Glutamatergic neuron (in vitro differentiated cells): ENCODE measurements at regions not wholly inside any gene's neighbourhood (a gene's known extent, or its start where the extent isn't known, plus 50 kb on each side); places are given as distances from the start of the nearest gene placed in this dataset.

Experiments used
- DNase-seq: peaks from one replicate; pipeline ENCODE4 v3.0.0; 2022
- H3K27ac Mint-ChIP-seq: one replicate; pipeline ENCODE4 v1.8.0; 2020; ENCODE audit warnings: mild to moderate bottlenecking, mixed read lengths, inconsistent platforms; ENCODE audit not compliant: unreplicated experiment
- H3K27me3 Mint-ChIP-seq: one replicate; pipeline ENCODE4 v1.8.0; 2020; ENCODE audit warnings: mild to moderate bottlenecking, moderate library complexity, mixed read lengths, inconsistent platforms; ENCODE audit not compliant: unreplicated experiment
- H3K36me3 Mint-ChIP-seq: one replicate; pipeline ENCODE4 v1.8.0; 2020; ENCODE audit warnings: mild to moderate bottlenecking, mixed read lengths, inconsistent platforms; ENCODE audit not compliant: unreplicated experiment
- H3K4me1 Mint-ChIP-seq: one replicate; pipeline ENCODE4 v1.8.0; 2020; ENCODE audit warnings: mild to moderate bottlenecking, low read depth, mixed read lengths, inconsistent platforms; ENCODE audit not compliant: unreplicated experiment
- H3K4me3 Mint-ChIP-seq: one replicate; pipeline ENCODE4 v1.8.0; 2020; ENCODE audit warnings: mild to moderate bottlenecking, mixed read lengths, inconsistent platforms; ENCODE audit not compliant: unreplicated experiment
- H3K9me3 Mint-ChIP-seq: one replicate; pipeline ENCODE4 v1.8.0; 2020; ENCODE audit warnings: mild to moderate bottlenecking, moderate library complexity, mixed read lengths, inconsistent platforms; ENCODE audit not compliant: unreplicated experiment
- CTCF ChIP-seq: fragments of 200-600 bp; sonication (generic); IDR thresholded peaks from one replicate; pipeline ENCODE4 v1.5.0; 2021; ENCODE audit not compliant: partially characterized antibody, unreplicated experiment

DNA sequence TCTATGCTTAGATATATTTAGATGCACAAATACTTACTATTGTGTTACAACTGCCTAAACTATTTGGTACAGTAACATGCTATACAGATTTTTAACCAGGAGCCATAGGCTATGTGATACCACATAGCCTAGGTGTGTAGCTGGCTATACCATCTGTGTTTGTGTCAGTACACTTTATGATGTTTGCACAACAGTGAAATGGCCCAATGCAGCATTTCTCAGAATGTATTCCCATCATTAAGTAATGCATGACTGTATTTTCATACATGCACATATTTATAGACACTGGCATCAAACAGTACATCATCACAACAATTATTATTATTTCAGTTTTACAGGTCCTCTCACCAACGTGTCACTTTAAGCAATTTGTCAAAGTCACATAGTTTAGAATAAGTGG lies 979.5 kb upstream of the TENM4 start:
- no peaks in the 10 kb centered on the region for H3K4me1 Mint-ChIP-seq
- H3K27me3 Mint-ChIP-seq: no peaks in the 10 kb centered on the region
- H3K36me3 Mint-ChIP-seq: no peaks in the 10 kb centered on the region
- H3K4me3 Mint-ChIP-seq: no peak overlapping the region
- H3K27ac Mint-ChIP-seq: no peak overlapping the region
- DNase-seq: no peak
- no peak for TF ChIP-seq CTCF
- H3K9me3 Mint-ChIP-seq: no peaks in the 10 kb centered on the region

DNA sequence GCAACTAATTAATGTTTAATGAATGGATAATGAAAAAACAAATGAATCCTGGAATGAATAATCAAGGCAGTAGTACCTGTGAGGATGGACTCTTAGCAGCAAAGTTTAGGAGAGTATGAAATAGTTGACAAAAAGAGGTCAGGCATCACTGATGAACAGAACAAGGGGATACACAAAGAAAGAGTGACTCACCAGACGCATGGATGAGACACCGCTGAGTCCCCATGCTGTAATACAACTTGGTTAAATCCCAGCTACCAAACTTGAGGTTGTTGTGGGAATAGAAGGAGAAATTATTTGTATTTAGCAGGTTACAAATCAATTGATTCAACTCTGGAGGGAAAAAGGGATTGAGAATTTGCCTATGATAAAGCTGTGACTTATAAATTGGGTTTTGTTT lies 976.9 kb upstream of the TENM4 start:
- Mint-ChIP-seq H3K9me3 (no peaks in the 10 kb centered on the region), H3K27ac (no peak overlapping the region), H3K4me3 (no peak overlapping the region), H3K4me1 (no peaks in the 10 kb centered on the region), H3K36me3 (no peaks in the 10 kb centered on the region), H3K27me3 (no peaks in the 10 kb centered on the region)
- no peak for DNase-seq
- TF ChIP-seq CTCF: no peak

DNA sequence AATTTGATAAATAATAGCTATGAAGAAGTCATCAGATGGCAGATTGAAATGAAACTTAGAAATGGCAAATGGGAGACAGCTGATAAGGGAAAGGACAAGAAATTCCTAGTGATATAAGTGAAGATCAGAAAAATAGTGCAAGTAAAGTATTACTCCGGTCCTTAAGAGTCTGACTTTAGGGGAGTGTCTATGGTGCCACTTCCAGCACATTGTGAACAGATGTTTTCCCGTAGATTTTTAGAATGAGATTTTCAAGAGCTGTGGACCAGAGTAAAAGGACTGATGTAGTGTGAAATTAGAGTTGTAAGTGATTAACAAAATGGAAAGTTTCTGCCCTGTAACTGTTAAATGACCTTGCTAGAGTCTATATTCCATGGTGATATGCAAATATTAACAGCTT lies 974.8 kb upstream of the TENM4 start:
- Mint-ChIP-seq H3K4me3 (no peak overlapping the region), H3K27me3 (no peaks in the 10 kb centered on the region), H3K4me1 (no peaks in the 10 kb centered on the region), H3K9me3 (no peaks in the 10 kb centered on the region), H3K27ac (no peak overlapping the region), H3K36me3 (peaks cover 5% of the 10 kb centered on the region)
- no peak for DNase-seq
- no peak for TF ChIP-seq CTCF

DNA sequence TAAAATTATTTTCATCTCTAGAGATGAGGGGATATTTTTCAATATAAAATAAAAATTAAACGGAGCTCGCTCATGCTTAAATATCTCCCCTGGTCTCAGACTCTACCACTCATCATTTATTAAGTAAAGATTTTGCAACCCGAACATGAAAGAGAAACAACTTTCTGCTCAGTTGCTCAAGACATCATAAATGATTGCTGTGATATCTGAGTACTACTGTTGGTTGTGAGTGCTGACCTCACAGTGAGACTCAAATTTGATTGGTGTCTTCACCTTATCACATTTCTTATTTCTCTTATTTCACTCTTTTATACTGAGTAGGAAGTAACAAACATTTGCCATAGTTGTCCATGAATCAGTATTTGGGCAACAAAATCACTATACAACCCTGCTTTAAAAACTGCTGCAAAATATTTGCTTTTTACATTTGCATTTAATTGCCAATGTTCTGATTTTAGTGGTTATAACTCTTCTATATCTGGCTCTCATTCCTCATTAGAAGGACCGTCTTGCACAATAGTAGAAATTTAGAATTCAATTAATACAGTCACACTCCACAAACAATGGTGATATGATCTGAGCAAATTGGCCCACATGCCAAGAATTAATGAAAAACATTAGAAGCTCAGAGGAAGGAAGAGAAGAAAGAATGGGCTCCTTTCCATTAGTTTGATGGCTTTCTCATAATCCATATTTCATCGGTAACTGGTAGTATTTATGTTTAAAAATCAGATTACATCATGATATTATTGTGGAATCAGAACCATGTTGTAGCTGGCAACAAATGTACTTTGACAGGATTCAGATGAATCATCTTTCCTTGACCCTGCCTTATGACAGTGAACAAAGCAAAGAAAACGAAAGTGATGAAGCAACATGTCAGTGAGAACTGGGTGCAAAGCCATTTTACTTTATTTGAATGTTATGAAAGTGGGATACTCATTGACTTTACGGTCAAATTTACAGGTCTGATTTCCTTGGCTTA lies 973.6 kb upstream of the TENM4 start:
- Mint-ChIP-seq H3K27ac (no peak overlapping the region), H3K4me3 (no peak overlapping the region), H3K4me1 (no peaks in the 10 kb centered on the region), H3K27me3 (no peaks in the 10 kb centered on the region), H3K9me3 (no peaks in the 10 kb centered on the region), H3K36me3 (peaks cover 5% of the 10 kb centered on the region)
- no peak for TF ChIP-seq CTCF
- DNase-seq: no peak

GRCh38 chr11:80412604-80413003 lies 971.8 kb upstream of the TENM4 start:
- peaks cover 5% of the 10 kb centered on the region for H3K36me3 Mint-ChIP-seq
- TF ChIP-seq CTCF: no peak
- H3K9me3 Mint-ChIP-seq: no peaks in the 10 kb centered on the region
- no peaks in the 10 kb centered on the region for H3K4me1 Mint-ChIP-seq
- DNase-seq: no peak
- H3K4me3 Mint-ChIP-seq: no peak overlapping the region
- no peak overlapping the region for H3K27ac Mint-ChIP-seq
- no peaks in the 10 kb centered on the region for H3K27me3 Mint-ChIP-seq
